NCI-H1436 (cell line): ENCODE measurements at regions not wholly inside any gene's neighbourhood (a gene's known extent, or its start where the extent isn't known, plus 50 kb on each side); places are given as distances from the start of the nearest gene placed in this dataset.
"Not testable (repeated sequence)": the region's sequence is repeated elsewhere in the genome, so short reads cannot be mapped to it uniquely, and the experiment has no call there.

ENCODE experiments used
- DNase-seq: peaks from one replicate; lab custom pipeline; 2025; lab: John Stamatoyannopoulos, UW

DNA sequence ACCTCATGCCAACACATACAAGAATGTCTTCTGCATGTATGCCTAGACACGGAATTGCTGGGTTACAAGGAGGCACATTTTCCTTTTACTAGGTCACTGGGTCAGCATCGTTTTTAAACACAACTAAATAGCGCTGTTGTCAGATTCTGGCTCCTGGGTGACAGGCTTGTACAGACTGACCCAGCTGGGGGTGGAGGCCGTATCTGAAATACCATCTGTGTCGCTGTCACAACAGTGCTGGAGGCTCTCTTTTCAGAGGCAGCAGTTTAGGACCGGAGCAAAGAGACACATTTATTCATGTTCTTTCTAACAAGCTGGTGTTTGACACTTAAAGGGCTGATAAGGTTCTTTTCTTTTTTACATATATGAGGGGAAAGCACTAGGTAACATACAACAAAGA, 403.0 kb upstream of the ASIC2 start:
- DNase-seq = no peak

DNA sequence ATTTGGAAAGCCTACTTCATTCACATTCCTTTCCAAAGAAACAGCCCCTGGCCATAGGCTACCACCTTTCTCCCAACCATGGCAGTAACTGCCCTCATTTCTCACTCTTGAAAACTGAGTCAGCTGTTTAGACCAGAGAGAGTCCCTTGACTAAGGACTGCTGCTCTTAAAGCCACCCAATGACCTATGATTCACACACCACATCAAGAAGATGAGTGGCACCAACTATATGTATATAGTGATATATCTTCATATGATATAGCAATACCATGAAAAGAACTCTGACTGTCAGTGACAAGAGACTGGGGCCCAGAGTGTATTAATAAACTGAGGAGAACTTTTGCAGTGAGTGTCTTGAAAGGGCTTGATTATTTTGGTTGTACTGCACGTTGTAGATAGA, 404.5 kb upstream of the ASIC2 start:
- no peak for DNase-seq

DNA sequence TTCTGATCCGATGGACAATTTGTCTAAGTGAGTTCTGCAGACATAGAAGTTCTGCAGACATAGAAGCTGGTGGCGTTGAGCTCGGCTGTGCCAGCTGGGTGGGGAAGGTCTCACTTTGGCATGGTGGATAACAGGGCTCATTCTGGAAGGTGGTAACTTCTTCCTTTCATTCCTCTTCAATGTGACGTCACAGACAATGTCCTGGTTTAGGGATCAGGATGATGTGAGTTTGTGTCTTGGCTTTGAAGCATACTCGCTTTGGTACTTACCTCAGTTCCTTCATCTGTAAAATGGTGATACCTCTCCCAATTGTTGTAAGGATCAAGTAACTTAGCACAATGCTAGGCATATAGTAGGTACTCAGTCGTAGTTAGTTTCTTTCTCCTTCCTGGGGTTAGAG, 408.8 kb upstream of the ASIC2 start:
- no peak for DNase-seq

DNA sequence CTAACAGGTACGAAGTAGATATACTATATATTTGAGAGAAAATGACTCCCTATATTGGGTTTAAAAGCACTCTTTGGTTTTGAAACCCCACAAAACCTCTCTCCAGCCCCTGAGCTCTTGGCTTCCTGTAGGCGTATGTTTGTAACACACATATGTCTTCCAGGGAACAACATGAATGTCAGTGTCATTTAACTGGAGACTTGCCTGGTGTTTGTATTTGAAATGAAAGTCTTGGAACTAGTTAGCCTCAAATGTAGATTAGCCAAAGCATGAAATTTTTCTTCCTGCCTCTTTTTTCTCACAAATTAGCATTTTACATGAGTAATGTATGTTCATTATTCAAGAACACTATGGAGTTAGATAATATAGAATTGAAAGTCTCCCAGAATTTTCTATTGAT, 411.8 kb upstream of the ASIC2 start:
- DNase-seq = no peak

DNA sequence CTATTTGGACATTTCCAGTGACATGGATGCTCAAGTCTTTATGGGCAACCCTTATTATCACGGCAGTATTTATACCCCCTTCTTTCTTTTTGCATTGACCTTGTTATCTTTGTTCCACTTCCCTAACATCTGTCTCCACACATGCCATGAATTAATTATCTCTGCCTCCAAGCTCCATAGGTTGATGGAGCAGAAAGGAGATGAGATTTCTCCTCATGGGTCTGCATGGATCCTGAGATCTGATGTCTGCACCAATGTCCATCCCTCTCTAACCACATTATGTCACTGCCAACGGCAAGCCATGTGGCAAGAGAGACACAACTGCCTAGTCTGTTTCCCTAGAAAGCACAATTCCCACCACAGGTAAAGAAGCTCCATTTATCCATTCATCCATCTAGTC, 416.8 kb upstream of the ASIC2 start:
- no peak for DNase-seq

DNA sequence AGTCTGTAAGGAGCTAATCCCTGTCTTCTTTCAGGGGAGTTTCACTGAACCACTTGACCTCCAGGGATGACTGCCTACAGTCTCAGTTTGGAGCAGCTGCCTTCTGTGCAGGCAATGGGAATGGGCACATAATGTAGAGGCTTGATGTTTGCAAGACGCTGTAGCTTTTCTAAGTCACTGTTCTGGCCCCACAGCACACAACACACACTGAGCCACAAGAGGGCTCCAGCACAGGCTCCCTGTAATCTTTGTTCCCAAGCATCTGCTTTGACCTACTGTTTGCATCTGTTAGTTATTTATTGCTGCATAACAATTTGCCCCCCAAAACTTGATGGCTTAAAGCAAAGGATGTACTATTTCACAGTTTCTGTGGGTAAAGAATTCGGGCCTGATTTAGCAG, 419.0 kb upstream of the ASIC2 start:
- no peak for DNase-seq

DNA sequence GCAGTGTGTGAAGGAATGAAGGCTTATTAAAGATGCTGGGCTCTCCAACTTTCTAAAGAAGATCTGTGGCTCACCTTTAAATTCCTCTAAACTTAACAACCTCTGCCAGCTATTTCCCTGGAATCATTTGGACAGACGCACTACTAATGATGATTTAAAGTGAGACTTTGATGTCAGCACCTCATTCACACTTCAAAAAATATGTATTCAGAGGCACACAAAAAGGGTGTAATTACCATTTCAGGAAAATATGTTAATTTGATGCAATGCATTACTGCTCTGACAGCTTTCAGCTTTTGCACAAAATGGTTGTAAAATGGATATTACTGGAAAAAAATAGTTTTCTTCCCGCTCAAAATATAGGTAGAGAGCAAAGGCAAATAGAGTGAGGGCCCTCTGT, 423.9 kb upstream of the ASIC2 start:
- no peak for DNase-seq

DNA sequence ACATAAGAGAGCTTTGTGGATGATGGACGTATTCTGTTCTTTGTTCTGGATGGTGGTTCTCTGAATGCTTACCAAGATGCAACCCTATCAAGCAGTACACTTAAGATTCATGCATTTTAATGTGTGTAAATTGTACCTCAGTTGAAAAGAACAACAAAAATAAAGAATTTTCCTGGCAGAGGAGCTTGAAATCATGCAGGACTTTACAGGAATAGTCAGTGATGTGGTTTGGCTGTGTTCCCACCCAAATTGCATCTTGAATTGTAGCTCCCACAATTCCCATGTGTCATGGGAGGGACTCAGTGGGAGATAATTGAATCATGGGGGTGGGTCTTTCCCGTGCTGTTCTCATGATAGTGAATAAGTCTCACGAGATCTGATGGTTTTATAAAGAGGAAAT, 430.6 kb upstream of the ASIC2 start:
- DNase-seq = not testable (repeated sequence)

DNA sequence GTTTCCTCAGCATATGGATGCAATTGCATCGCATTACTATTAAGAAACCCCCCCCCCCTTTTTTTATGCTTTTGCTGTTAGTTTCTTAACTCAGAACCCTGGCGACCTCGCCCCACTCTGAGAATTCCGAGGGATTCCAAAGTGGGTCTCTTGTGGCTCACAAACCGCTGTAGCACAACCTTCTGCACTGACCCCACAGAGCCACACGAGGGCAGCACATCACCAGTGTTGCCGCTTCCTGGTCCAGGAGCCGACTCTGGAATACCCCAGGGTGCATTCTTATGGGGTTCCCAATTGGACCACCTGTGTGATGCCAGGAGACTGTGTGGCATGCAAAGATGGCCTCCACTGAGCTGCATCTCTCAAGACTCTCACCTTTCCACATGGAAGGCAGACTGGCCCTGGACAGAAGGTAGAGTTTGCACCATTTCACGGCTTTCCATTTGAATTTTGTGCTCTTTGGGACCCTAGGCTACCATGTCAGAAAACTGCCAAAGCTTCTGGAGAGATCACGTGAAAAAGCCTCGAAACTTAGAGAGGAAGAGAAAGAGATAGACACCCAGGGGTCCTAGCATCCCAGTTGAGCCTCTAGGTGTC, 432.7 kb upstream of the ASIC2 start:
- DNase-seq = no peak

DNA sequence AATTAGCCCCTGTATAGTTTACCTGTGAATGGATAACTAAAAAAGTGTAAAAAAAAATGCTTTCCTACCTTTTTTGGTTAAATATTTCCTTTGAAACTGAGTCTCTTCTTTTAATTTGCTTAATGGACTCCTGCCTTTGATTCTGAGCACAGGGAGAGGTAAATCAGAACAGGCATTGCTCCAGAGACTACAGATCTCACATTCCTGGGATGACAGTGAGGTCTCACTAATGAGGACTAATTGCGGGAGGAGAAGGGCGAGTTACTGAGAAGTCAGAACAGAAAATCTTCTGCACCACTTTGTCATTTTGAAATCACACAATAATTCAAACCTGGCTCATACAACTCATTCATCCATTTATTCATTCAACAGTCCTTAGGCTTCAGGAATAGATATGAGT, 437.0 kb upstream of the ASIC2 start:
- DNase-seq = no peak

DNA sequence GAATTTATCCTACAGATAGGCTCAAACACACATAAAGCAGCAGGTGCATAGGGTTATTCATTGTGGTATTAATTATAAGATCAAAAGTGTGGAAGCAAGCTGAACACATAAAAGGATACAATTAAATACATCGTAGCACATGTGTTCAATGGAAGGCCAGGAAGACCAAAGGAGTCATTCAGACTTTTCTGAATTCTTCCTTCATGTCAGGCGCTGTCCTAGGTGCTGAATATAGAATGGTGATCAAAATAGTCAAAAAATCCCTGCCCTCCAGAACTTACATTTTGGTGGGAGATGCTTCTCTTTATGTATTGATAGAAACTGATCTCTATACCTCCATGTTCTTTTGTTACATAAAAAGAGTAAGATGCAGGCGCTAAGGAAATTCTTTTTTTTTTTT, 439.0 kb upstream of the ASIC2 start:
- no peak for DNase-seq

DNA sequence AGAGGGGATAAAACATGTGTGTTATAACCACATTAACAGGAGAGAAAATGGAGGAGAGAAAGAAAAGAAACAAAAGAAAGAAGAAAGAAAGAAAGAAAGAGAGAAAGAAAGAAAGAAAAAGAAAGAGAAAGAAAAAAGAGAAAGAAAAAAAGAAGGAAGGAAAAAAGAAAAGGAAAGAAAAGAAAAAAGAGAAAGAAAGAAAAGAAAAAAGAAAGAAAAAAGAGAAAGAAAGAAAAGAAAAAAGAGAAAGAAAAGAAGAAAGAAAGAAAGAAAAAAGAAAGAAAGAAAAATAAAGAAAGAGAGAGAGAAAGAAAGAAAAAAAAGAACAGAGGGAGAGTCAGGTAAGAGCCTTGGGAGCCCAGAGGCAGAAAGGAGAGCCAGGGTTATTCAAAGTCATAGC, 446.6 kb upstream of the ASIC2 start:
- DNase-seq = no peak

DNA sequence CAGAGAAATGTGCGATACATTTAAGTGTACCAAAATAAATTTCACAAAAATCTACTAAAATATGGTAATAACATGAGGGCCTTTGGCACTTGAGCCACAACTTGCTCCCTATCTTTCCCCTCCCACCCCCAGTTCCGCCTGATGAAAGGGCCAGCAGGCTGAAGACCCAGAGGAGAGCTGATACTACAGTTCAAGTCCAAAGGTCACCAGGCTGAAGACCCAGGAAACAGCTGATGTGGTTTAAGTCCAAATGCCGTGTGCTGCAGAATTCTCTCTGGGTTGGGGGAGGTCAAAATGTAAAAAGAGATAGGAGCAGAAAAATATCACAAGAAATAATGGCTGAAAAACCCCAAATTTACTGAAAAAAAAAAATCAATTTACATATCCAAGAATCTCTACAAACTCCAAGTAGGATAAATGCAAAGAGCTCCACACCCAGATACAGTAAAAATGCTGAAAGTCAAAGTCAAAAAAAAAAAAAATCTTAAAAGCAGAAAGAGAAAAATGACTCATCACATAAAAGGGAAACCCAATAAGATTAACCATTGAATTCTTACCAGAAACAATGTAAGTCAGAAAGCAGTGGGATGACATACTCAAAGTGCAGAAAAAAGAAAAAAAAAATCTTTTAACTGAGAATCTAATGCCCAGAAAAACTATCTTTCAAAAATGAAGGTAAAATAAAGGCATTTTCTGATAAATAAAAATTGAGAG, 452.1 kb upstream of the ASIC2 start:
- DNase-seq = no peak

DNA sequence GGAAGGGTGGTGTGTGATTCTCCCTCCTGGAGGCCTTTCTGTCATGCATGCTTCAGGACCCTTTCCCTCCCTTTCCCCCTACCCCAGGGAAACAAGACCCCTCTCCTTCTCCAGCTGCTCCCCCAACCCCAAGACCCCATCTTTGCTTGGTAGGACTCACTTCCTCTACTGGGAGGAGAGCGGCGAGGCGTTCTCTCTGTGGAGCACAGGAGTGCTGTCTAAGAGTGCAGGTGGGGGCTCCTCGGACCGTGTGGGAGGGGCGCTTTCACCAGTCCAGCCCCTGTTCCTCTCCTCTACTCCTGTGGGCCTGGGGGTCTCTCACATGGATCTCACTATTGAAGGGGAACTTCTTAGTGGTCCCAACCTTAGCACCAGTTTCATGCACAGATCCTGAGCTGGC, 456.1 kb upstream of the ASIC2 start:
- DNase-seq = no peak

DNA sequence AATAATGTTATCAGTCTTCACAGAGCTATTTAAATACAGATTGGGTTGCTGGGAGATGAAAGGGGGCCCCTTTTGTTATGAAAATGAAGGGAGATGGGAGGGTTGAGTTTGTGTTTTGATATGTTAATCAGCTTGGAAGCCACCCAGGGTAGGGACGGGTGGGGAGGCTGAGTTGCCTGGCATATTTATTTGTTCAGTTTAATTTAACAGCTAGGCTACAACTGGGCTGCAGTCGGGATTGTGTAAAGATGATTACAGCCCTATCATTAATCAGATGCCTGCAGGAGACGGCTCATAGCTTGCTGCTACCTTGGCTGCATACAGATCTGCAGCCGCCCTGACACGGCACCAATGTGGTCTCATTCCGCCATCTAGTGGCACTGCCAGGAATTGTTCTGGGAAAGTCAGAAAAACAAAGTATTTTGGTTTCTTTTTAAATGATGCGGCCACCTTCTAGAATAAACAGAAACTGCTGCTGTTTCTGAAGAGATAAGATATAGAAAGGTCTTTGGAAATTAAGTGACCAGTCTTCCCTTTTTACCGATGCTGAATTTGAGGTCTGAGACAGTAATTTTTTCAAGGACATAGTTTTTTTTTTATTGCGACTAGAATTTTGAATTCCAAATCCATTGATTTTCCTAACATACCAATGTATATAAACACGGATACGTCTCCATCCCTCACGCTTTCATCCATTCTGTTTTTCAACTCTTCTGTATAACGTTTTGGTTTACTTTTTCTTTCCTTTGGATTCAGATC, 458.0 kb upstream of the ASIC2 start:
- DNase-seq = peak; percentile 45

DNA sequence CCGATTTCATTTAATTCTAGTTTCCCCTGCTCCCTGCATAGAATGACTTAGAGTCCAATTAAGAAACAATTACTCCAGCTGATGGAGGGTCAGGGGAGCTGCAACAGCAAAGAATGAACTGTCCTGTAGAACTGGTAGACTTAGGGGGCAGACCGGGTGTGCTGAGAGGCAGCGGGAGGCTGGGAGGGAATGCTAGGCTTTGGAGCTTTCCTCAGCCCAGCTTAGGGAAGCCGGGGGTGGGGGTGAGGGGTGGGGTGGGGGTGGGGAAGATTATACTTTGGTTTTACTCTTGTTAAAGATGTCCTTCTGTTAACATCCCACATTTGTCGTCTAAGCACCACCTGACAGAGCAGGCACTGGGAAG, 458.6 kb upstream of the ASIC2 start:
- no peak for DNase-seq

DNA sequence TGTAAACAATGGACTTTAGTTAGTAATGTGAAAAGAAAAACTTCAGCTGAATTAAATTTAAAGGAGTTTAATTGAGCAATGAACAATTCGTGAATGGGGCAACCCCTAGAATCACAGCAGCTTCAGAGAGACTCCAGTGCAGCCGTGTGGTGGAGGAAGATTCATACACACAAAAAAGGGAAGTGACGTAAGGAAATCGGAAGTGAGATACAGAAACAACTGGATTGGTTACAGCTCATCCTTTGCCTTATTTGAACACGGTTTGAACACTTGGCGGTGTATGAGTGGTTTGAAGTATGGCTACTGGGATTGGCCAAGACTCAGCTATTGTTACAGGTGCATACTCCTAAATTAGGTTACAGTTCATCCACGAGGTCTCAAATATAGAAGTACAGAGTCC, 460.4 kb upstream of the ASIC2 start:
- DNase-seq = no peak

DNA sequence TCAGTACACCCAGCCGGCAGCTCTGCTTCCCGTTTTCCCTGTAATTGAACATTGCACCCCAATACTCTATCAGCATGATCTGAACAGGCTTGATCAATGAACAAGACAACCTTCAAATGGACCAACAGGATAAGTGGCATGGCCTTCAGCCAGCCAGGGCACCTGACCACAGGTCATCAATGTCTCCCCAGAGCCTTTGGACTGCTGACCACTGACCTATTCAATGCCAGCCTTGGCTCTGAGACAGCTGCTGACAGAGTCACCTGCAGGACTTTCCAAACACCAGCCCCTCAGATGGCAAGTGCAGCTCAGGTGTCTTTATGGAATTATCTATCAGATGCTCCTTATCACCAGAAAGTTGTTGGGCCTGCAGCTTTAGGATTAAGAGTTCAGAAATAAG, 462.9 kb upstream of the ASIC2 start:
- no peak for DNase-seq

DNA sequence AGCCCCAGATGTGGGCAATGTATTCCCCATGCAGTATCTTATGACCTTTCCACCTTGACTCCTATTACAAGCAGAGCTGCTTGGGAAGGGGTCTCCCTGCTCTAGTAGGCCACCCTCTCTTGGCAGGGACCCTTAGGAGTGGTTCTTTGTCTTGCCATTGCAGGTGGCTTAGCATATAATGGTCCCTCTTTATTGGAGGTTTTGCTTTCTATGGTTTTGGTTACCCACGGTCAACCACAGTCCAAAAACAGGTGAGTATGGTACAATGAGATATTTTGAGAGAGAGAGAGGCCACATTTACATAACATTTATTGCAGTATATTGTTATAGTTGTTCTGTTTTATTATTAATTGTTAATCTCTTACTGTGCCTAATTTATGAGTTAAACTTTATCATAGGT, 472.8 kb upstream of the ASIC2 start:
- no peak for DNase-seq

DNA sequence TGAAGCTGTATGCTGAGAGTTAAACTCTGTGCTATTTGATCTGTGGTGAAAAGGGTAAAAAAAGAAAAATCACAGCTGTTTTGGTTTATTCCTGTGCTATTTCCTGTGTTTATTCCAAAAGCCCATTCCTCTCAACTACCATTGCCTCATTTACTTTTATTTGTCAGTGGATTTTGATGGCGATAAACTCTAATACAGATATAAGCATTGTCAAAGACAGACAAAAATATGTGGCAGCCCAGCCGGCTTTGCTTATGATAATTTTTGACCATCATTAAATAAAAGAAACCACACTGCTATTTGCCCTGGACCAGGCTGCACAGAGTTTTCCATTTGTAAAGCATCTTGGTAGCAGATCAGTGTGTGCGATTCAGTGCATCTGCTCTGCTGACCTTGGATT, 473.6 kb upstream of the ASIC2 start:
- no peak for DNase-seq

DNA sequence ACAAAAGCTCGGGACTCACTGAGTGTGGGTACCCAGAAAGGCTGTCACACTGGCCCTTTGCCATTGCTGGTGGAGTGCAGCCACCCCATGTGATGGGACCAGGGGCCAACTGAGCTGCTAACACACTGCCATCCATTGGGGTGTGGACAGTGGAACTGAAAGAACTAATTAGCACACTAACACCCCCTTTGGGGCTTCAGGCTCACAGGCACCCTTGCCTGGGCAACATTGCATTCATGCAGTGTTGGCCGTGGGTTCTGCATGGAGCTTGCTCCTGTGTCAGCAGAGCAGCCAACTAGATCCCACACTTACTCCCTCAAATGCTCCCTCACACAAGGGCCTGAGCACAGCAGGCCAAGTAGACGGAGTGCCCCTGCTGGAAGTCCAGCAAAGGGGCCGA, 476.0 kb upstream of the ASIC2 start:
- no peak for DNase-seq

DNA sequence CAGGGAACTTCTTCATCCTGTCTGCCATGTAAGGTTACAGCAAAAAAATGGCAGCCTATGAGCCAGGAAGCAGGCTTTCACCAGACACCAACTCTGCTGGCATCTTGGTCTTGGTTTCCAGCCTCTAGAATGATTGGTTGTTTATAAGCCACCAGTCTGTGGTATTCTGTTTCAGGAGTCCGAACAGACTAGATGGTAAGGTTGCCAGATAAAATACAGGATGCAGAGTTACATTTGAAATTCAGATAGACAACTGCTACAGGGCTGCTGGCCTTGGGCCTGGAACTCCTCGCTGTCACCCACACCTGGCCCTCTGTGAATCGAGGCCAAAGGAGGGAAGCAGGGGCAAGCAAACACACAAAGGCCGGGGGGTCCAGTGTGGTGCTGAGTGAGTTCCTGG, 478.8 kb upstream of the CCL2 start:
- DNase-seq = no peak

DNA sequence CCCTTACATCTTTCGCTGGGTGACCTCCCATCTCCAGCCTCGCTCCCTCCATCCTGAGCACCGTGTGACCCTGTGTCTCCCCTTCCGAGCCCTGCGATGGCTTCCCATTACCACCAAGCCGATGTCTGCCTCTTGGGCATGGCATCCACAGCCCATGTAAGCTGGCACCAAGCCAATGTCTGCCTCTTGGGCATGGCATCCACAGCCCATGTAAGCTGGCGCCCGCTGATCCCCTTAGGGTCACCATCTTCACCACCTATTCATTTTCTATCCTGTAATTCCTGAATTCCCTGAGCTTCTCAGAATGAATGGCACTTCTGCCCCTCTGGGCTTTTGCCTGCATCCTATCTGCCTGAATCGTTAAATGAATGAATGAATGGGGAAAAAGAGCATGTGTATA, 478.2 kb upstream of the CCL2 start:
- DNase-seq = no peak

DNA sequence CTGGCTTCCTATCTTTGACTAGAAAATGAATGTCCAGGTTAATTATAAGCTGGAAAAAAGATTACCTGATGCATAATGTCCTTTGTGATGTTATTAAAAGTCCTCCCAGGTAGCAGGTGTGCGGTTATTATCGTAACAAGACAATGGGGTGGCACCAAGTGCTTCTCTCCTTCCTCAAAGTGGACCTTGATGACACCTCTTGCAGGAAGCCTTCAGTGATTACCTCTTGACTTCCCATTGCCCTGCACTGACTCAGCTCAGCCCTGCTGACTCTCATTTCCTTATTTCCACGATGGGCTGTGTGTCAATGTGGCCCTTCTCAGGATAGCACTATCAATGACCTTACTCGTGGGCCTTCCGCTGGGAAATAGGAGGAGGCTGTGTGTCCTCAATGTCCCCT, 477.4 kb upstream of the CCL2 start:
- no peak for DNase-seq
